Transverse colon (tissue), 4 donors: ENCODE measurements at regions not wholly inside any gene's neighbourhood (a gene's known extent, or its start where the extent isn't known, plus 50 kb on each side); places are given as distances from the start of the nearest gene placed in this dataset.

Experiments
- DNase-seq: peaks from one replicate; pipeline ENCODE4 v3.0.0-alpha.2; 2019
- H3K27ac ChIP-seq, 4 donors: fragments of 200-600 bp; sonication (generic); 2 replicates each; pipeline ENCODE4 v1.5.1; 2016 to 2018; ENCODE audit warnings: inconsistent platforms in 4 of 4
- H3K27me3 ChIP-seq: fragments of 200-600 bp; sonication (generic); 2 replicates; pipeline ENCODE4 v1.5.1; 2017; ENCODE audit warnings: inconsistent platforms
- H3K36me3 ChIP-seq, 4 donors: fragments of 200-600 bp; sonication (generic); 2 replicates each; pipeline ENCODE4 v1.5.1; 2017 to 2019; ENCODE audit warnings: inconsistent platforms in 4 of 4
- H3K4me1 ChIP-seq, 4 donors: fragments of 200-600 bp; sonication (generic); 2 replicates each; pipeline ENCODE4 v1.5.1; 2017 to 2020; ENCODE audit warnings: inconsistent platforms in 4 of 4
- H3K4me3 ChIP-seq, 4 donors: fragments of 200-600 bp; sonication (generic); 1 replicate in 1 of 4; 2 replicates in 3 of 4; pipeline versions ENCODE4 v1.5.1 to v1.6.1; 2017 to 2019; ENCODE audit warnings: inconsistent platforms in 4 of 4
- H3K9me3 ChIP-seq, 2 donors: fragments of 200-600 bp; sonication (generic); 2 replicates each; pipeline ENCODE4 v1.5.1; 2017 to 2019; ENCODE audit warnings: inconsistent platforms in 2 of 2
- EP300 ChIP-seq: sonication (generic); formaldehyde crosslinking; IDR thresholded peaks from one replicate; pipeline ENCODE4 v1.6.1; 2017; ENCODE audit warnings: antibody characterized with exemption, low read depth
- POLR2A ChIP-seq: fragments of 450-650 bp; IDR thresholded peaks from one replicate; pipeline ENCODE4 v1.6.1; 2016; ENCODE audit warnings: antibody characterized with exemption, mild to moderate bottlenecking, moderate library complexity
- POLR2AphosphoS5 ChIP-seq, 3 donors: sonication (generic); formaldehyde crosslinking; IDR thresholded peaks; one replicate each; pipeline ENCODE4 v1.6.1; 2016; ENCODE audit warnings: antibody characterized with exemption in 3 of 3
- WGBS, 2 donors: methylation state at CpG; one replicate each; pipeline ENCODE4 v1.1.5; 2018; ENCODE audit warnings: low coverage in 1 of 2; 5-methylcytosine and 5-hydroxymethylcytosine counted together
- in situ Hi-C, 4 donors: fragments of 200-750 bp; cut with MboI; loops; one replicate each; pipeline versions ENCODE4 v1.15.0 to v1.15.1; 2017; ENCODE audit warnings: low sequenced_read_pairs in 3 of 4, low pct_ligation_motif_present in 1 of 4, low pct_unique_long_range_greater_than_20kb in 1 of 4
- intact Hi-C: fragments of 100-400 bp; cut with DNase I; formaldehyde crosslinking; loops from one replicate; pipeline ENCODE4 v1.15.1; 2023; ENCODE audit warnings: low total_unique reads
- TF ChIP-seq, protein P1 (sequence below), 5 experiments: fragments of 200-600 bp in 3 of 5; fragments of 450-650 bp in 2 of 5; sonication (generic) in 3 of 5; IDR thresholded peaks; 1 replicate in 2 of 5; 2 replicates in 3 of 5; pipeline ENCODE4 v1.5.1; 2016 to 2017; ENCODE audit warnings: antibody characterized with exemption in 5 of 5, inconsistent platforms in 3 of 5, mild to moderate bottlenecking in 2 of 5, moderate library complexity in 1 of 5

GRCh38 chr4:52369649-52370048 lies 289.5 kb downstream of the USP46 start:
- no peaks in the 10 kb centered on the region for H3K9me3 ChIP-seq
- no peaks in the 10 kb centered on the region for H3K36me3 ChIP-seq
- TF ChIP-seq EP300 = no peak
- no peak for TF ChIP-seq POLR2A
- TF ChIP-seq, protein P1, sequence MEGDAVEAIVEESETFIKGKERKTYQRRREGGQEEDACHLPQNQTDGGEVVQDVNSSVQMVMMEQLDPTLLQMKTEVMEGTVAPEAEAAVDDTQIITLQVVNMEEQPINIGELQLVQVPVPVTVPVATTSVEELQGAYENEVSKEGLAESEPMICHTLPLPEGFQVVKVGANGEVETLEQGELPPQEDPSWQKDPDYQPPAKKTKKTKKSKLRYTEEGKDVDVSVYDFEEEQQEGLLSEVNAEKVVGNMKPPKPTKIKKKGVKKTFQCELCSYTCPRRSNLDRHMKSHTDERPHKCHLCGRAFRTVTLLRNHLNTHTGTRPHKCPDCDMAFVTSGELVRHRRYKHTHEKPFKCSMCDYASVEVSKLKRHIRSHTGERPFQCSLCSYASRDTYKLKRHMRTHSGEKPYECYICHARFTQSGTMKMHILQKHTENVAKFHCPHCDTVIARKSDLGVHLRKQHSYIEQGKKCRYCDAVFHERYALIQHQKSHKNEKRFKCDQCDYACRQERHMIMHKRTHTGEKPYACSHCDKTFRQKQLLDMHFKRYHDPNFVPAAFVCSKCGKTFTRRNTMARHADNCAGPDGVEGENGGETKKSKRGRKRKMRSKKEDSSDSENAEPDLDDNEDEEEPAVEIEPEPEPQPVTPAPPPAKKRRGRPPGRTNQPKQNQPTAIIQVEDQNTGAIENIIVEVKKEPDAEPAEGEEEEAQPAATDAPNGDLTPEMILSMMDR (IDR thresholded peaks at IDR 0.05) = no peak
- TF ChIP-seq POLR2AphosphoS5 (IDR thresholded peaks at IDR 0.05) = no peak
- no peak overlapping the region for H3K4me3 ChIP-seq
- no peaks in the 10 kb centered on the region for H3K4me1 ChIP-seq
- DNase-seq = no peak
- no peak overlapping the region for H3K27ac ChIP-seq
- 40 to 64% methylated on average over 1 of the region's 1 CpG for WGBS, 2 donors
- intact Hi-C loops = no loop called here
- in situ Hi-C loops = loop anchor here in 3 of 4 donors (10.0 kb wide), 1 partner anchor 615 kb away; no protein-coding TSS in a partner anchor
- H3K27me3 ChIP-seq = no peaks in the 10 kb centered on the region

- Histone ChIP-seq H3K9me3 (no peaks in the 10 kb centered on the region), H3K4me1 (no peaks in the 10 kb centered on the region), H3K4me3 (no peak overlapping the region), H3K27ac (no peak overlapping the region), H3K27me3 (no peaks in the 10 kb centered on the region), H3K36me3 (no peaks in the 10 kb centered on the region)
- in situ Hi-C loops (loop anchor here in 3 of 4 donors (10.0 kb wide), 1 partner anchor 614 kb away; no protein-coding TSS in a partner anchor), intact Hi-C loops (no loop called here)
- no peak for DNase-seq
- WGBS, 2 donors = 71 to 94% methylated on average over 1 to 5 of the region's 5 CpGs
- TF ChIP-seq, protein P1 (IDR thresholded peaks at IDR 0.05) = no peak
- TF ChIP-seq POLR2A (no peak), POLR2AphosphoS5 (IDR thresholded peaks at IDR 0.05) (no peak), EP300 (no peak)
These were observed 288.5 kb downstream of the USP46 start for GRCh38 chr4:52370576-52370975.

DNA sequence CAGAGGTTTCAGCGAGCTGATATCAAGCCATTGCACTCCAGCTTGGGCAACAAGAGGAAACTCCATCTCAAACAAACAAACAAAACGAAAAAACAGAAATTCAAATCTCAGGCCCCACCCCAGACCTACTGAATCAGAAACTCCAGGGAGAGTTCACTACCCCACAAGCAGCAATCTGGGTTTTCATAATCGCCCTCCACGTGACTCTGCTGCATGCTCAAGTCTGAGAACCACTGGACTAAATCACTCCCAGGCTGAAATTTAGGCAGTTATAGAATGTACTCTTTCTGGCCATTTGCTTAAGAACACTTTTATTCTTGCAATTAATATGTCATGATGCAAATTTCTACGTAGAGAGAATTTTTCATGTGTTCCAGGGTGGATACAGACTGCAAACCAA lies 287.3 kb downstream of the USP46 start:
- in situ Hi-C loops (loop anchor here in 3 of 4 donors (10.0 kb wide), 1 partner anchor 613 kb away; no protein-coding TSS in a partner anchor), intact Hi-C loops (no loop called here)
- H3K36me3 ChIP-seq = no peaks in the 10 kb centered on the region
- no peak for DNase-seq
- no peaks in the 10 kb centered on the region for H3K4me1 ChIP-seq
- TF ChIP-seq, protein P1 (IDR thresholded peaks at IDR 0.05) = no peak
- no peak for TF ChIP-seq POLR2A
- TF ChIP-seq EP300 = no peak
- no peak for TF ChIP-seq POLR2AphosphoS5 (IDR thresholded peaks at IDR 0.05)
- H3K27ac ChIP-seq = no peak overlapping the region
- WGBS, 2 donors = 60 to 80% methylated on average over 5 of the region's 5 CpGs
- H3K9me3 ChIP-seq = no peaks in the 10 kb centered on the region
- H3K27me3 ChIP-seq = no peaks in the 10 kb centered on the region
- H3K4me3 ChIP-seq = no peak overlapping the region

DNA sequence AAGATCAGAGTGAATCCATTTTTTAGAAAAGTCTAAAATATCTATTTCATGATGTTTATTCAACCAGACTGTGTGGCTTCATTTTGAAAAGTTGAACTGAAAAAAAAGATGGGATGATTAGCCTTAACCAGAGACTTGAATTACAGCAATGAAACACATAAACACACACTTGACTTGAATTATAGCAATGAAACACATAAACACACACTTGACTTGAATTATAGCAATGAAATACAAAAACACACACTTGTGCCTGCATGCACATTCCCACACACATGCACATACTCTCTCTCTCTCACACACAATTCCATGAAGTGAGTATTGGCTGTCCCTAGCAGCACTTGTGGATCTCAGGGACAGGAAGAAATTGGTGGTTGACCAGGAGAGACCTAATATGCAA lies 286.8 kb downstream of the USP46 start:
- intact Hi-C loops (no loop called here), in situ Hi-C loops (loop anchor here in 3 of 4 donors (10.0 kb wide), 1 partner anchor 613 kb away; no protein-coding TSS in a partner anchor)
- Histone ChIP-seq H3K4me3 (no peak overlapping the region), H3K27me3 (no peaks in the 10 kb centered on the region), H3K4me1 (no peaks in the 10 kb centered on the region), H3K9me3 (no peaks in the 10 kb centered on the region), H3K27ac (no peak overlapping the region), H3K36me3 (no peaks in the 10 kb centered on the region)
- DNase-seq = no peak
- TF ChIP-seq POLR2A (no peak), EP300 (no peak)
- TF ChIP-seq, protein P1 (IDR thresholded peaks at IDR 0.05) = no peak
